ENCODE measurements at regions not wholly inside any gene's neighbourhood (a gene's known extent, or its start where the extent isn't known, plus 50 kb on each side); places are given as distances from the start of the nearest gene placed in this dataset.

- Histone ChIP-seq H3K9me3 (no peaks in the 10 kb centered on the region), H3K4me1 (no peaks in the 10 kb centered on the region), H3K27me3 (no peaks in the 10 kb centered on the region), H3K36me3 (no peaks in the 10 kb centered on the region), H3K27ac (no peak overlapping the region), H3K4me3 (no peak overlapping the region)
- no peak for DNase-seq
- no peak for TF ChIP-seq CTCF (IDR thresholded peaks at IDR 0.05)
- intact Hi-C loops (cut with DNase I; ENCODE audit: low total_unique reads) = no loop called here
Observed at GRCh38 chr4:157550028-157550427, 329.5 kb downstream of the GRIA2 start.

- Histone ChIP-seq H3K4me3 (no peak overlapping the region), H3K27me3 (no peaks in the 10 kb centered on the region), H3K9me3 (peaks cover 0 to 18% (median 15%) of the 10 kb centered on the region in 3 donors), H3K4me1 (peaks cover 0 to 23% (median 6%) of the 10 kb centered on the region in 4 donors), H3K36me3 (no peaks in the 10 kb centered on the region), H3K27ac (no peak overlapping the region)
- no peak for TF ChIP-seq CTCF (IDR thresholded peaks at IDR 0.05)
- DNase-seq = no peak
- intact Hi-C loops (cut with DNase I; ENCODE audit: low total_unique reads) = no loop called here
Observed at GRCh38 chr4:157527954-157528353, 307.4 kb downstream of the GRIA2 start.

- intact Hi-C loops (cut with DNase I; ENCODE audit: low total_unique reads) = no loop called here
- no peak for DNase-seq
- no peak for TF ChIP-seq CTCF (IDR thresholded peaks at IDR 0.05)
- no peaks in the 10 kb centered on the region for H3K9me3 ChIP-seq
- H3K36me3 ChIP-seq = no peaks in the 10 kb centered on the region
- no peaks in the 10 kb centered on the region for H3K27me3 ChIP-seq
- no peaks in the 10 kb centered on the region for H3K4me1 ChIP-seq
- H3K4me3 ChIP-seq = no peak overlapping the region
- no peak overlapping the region for H3K27ac ChIP-seq
Observed at GRCh38 chr4:157521906-157522305, 301.4 kb downstream of the GRIA2 start.

- intact Hi-C loops (cut with DNase I; ENCODE audit: low total_unique reads) = no loop called here
- Histone ChIP-seq H3K36me3 (no peaks in the 10 kb centered on the region), H3K27me3 (no peaks in the 10 kb centered on the region), H3K4me1 (peaks cover 0 to 2% (median 0%) of the 10 kb centered on the region in 4 donors), H3K4me3 (no peak overlapping the region), H3K27ac (no peak overlapping the region), H3K9me3 (no peaks in the 10 kb centered on the region)
- no peak for DNase-seq
- TF ChIP-seq CTCF (IDR thresholded peaks at IDR 0.05) = no peak
Observed at GRCh38 chr4:157514711-157515110, 294.2 kb downstream of the GRIA2 start.

GRCh38 chr4:157509341-157509740 is 288.8 kb downstream of the GRIA2 start:
- Histone ChIP-seq H3K36me3 (no peaks in the 10 kb centered on the region), H3K4me3 (no peak overlapping the region), H3K27ac (no peak overlapping the region), H3K9me3 (no peaks in the 10 kb centered on the region), H3K27me3 (no peaks in the 10 kb centered on the region), H3K4me1 (peaks cover 0 to 15% (median 0%) of the 10 kb centered on the region in 4 donors)
- intact Hi-C loops (cut with DNase I; ENCODE audit: low total_unique reads) = no loop called here
- no peak for TF ChIP-seq CTCF (IDR thresholded peaks at IDR 0.05)
- no peak for DNase-seq

- no peaks in the 10 kb centered on the region for H3K27me3 ChIP-seq
- no peaks in the 10 kb centered on the region for H3K9me3 ChIP-seq
- no peak overlapping the region for H3K27ac ChIP-seq
- no peaks in the 10 kb centered on the region for H3K36me3 ChIP-seq
- no peak for TF ChIP-seq CTCF (IDR thresholded peaks at IDR 0.05)
- no peak for DNase-seq
- no peak overlapping the region for H3K4me3 ChIP-seq
- H3K4me1 ChIP-seq = no peaks in the 10 kb centered on the region
- intact Hi-C loops (cut with DNase I; ENCODE audit: low total_unique reads) = no loop called here
Observed at GRCh38 chr4:157502656-157503055, 282.1 kb downstream of the GRIA2 start.

All from tibial artery (tissue), 4 donors.